ENCODE measurements at regions not wholly inside any gene's neighbourhood (a gene's known extent, or its start where the extent isn't known, plus 50 kb on each side); places are given as distances from the start of the nearest gene placed in this dataset.
A peak's percentile ranks its signal among the peaks of the same experiment; 100 is the strongest.

- no peaks in the 10 kb centered on the region for H3K9me3 ChIP-seq
- no peaks in the 10 kb centered on the region for H3K27me3 ChIP-seq
- no peak for DNase-seq
- peak; percentile 34 for TF ChIP-seq CTCF (IDR thresholded peaks at IDR 0.05; ENCODE audit: low read depth, low read length)
- no peaks in the 10 kb centered on the region for H3K36me3 ChIP-seq
- H3K4me3 ChIP-seq (ENCODE audit: low read depth, low read length) = no peak overlapping the region
- peaks cover 2% of the 10 kb centered on the region; the same call in 1 of the 2 replicates for H3K4me1 ChIP-seq
Observed at GRCh38 chr4:181998398-181999295, 244.6 kb upstream of the TENM3 start.

GRCh38 chr4:182000077-182000476 is 243.1 kb upstream of the TENM3 start:
- no peaks in the 10 kb centered on the region for H3K9me3 ChIP-seq

GRCh38 chr4:182010876-182011275 is 232.3 kb upstream of the TENM3 start:
- H3K4me3 ChIP-seq (ENCODE audit: low read depth, low read length) = no peak overlapping the region
- no peaks in the 10 kb centered on the region for H3K27me3 ChIP-seq
- H3K9me3 ChIP-seq = no peaks in the 10 kb centered on the region
- no peak for DNase-seq
- H3K36me3 ChIP-seq = no peaks in the 10 kb centered on the region
- H3K4me1 ChIP-seq = no peaks in the 10 kb centered on the region
- no peak for TF ChIP-seq CTCF (IDR thresholded peaks at IDR 0.05; ENCODE audit: low read depth, low read length)

More at GRCh38 chr4:182000077-182000476, 243.1 kb upstream of the TENM3 start:
- no peaks in the 10 kb centered on the region for H3K27me3 ChIP-seq
- no peak for TF ChIP-seq CTCF (IDR thresholded peaks at IDR 0.05; ENCODE audit: low read depth, low read length)
- H3K4me1 ChIP-seq = no peaks in the 10 kb centered on the region
- H3K36me3 ChIP-seq = no peaks in the 10 kb centered on the region
- no peak for DNase-seq
- no peak overlapping the region for H3K4me3 ChIP-seq (ENCODE audit: low read depth, low read length)

GRCh38 chr4:182014164-182014563 is 229.0 kb upstream of the TENM3 start:
- no peak for DNase-seq
- Histone ChIP-seq H3K36me3 (no peaks in the 10 kb centered on the region), H3K9me3 (no peaks in the 10 kb centered on the region), H3K27me3 (no peaks in the 10 kb centered on the region), H3K4me3 (ENCODE audit: low read depth, low read length) (no peak overlapping the region), H3K4me1 (no peaks in the 10 kb centered on the region)
- TF ChIP-seq CTCF (IDR thresholded peaks at IDR 0.05; ENCODE audit: low read depth, low read length) = no peak

- H3K4me3 ChIP-seq (ENCODE audit: low read depth, low read length) = no peak overlapping the region
- H3K36me3 ChIP-seq = no peaks in the 10 kb centered on the region
- no peaks in the 10 kb centered on the region for H3K27me3 ChIP-seq
- no peaks in the 10 kb centered on the region for H3K4me1 ChIP-seq
- TF ChIP-seq CTCF (IDR thresholded peaks at IDR 0.05; ENCODE audit: low read depth, low read length) = no peak
- DNase-seq = no peak
- H3K9me3 ChIP-seq = no peaks in the 10 kb centered on the region
Observed at GRCh38 chr4:182015014-182015413, 228.2 kb upstream of the TENM3 start.

GRCh38 chr4:182015893-182016292 is 227.3 kb upstream of the TENM3 start:
- Histone ChIP-seq H3K4me3 (ENCODE audit: low read depth, low read length) (no peak overlapping the region), H3K27me3 (no peaks in the 10 kb centered on the region), H3K4me1 (no peaks in the 10 kb centered on the region), H3K9me3 (no peaks in the 10 kb centered on the region), H3K36me3 (no peaks in the 10 kb centered on the region)
- no peak for DNase-seq
- TF ChIP-seq CTCF (IDR thresholded peaks at IDR 0.05; ENCODE audit: low read depth, low read length) = no peak
